Cardiac fibroblast (primary cell): ENCODE measurements at regions not wholly inside any gene's neighbourhood (a gene's known extent, or its start where the extent isn't known, plus 50 kb on each side); places are given as distances from the start of the nearest gene placed in this dataset.
A peak's percentile ranks its signal among the peaks of the same experiment; 100 is the strongest.

Source experiments
- DNase-seq, 2 donors: peaks; one replicate each; pipeline versions ENCODE4 v3.0.0 to v3.0.0-alpha.2; 2010; ENCODE audit warnings: low read depth in 2 of 2
- H3K4me3 ChIP-seq, 2 donors: replicated peaks in 1 of 2; 1 replicate in 1 of 2; 2 replicates in 1 of 2; pipeline ENCODE4 v1.5.1; 2011; ENCODE audit warnings: low read depth in 2 of 2, low read length in 2 of 2, mild to moderate bottlenecking in 2 of 2, moderate library complexity in 1 of 2
- CTCF ChIP-seq: IDR thresholded peaks from one replicate; pipeline ENCODE4 v1.5.1; 2011; ENCODE audit warnings: low read depth, mild to moderate bottlenecking, low read length, inconsistent platforms

- no peak overlapping the region for H3K4me3 ChIP-seq
- DNase-seq = no peak
- TF ChIP-seq CTCF = no peak
These were observed 462.0 kb downstream of the GBE1 start for GRCh38 chr3:81299481-81299880.

- H3K4me3 ChIP-seq = no peak overlapping the region
- peak in 1 of 2 donors; percentile 16 for DNase-seq
- no peak for TF ChIP-seq CTCF
These were observed 465.4 kb downstream of the GBE1 start for GRCh38 chr3:81295906-81296577.

- TF ChIP-seq CTCF = no peak
- no peak overlapping the region for H3K4me3 ChIP-seq
- DNase-seq = no peak
These were observed 468.3 kb downstream of the GBE1 start for GRCh38 chr3:81293156-81293555.

- no peak for DNase-seq
- TF ChIP-seq CTCF = no peak
- no peak overlapping the region for H3K4me3 ChIP-seq
These were observed 469.9 kb downstream of the GBE1 start for GRCh38 chr3:81291586-81291985.

- no peak overlapping the region for H3K4me3 ChIP-seq
- no peak for TF ChIP-seq CTCF
- peak; percentile 11 to 54 for DNase-seq
These were observed 471.8 kb downstream of the GBE1 start for GRCh38 chr3:81289676-81290075.

- no peak overlapping the region for H3K4me3 ChIP-seq
- DNase-seq = peak; percentile 7 to 49
- no peak for TF ChIP-seq CTCF
These were observed 481.7 kb downstream of the GBE1 start for GRCh38 chr3:81279481-81280379.
